ENCODE measurements at regions not wholly inside any gene's neighbourhood (a gene's known extent, or its start where the extent isn't known, plus 50 kb on each side); places are given as distances from the start of the nearest gene placed in this dataset.
A peak's percentile ranks its signal among the peaks of the same experiment; 100 is the strongest.

DNA sequence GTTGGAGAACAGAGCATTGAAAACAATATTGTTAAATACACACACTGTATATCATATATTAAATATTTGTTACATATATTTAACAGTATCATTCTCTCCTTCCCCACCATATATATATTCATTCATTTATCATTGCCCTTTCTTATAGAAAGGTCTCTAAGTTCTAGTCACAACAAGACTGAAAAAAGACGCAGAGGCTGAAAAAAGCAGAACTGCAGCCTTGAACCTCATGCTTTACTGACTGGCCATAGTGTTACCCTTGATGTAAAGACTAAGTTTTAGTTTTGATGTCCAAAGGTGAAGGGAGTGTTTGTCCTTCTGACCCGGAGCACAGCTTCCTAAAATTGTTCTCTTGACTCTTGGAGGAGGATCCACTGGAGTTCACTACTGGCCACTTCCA, 247.9 kb downstream of the PTEN start:
- no peak for DNase-seq
- WGBS, 2 experiments (ENCODE audit: low coverage in 1 of 2, low lambda C conversion rate in 2 of 2, missing lambda C conversion rate in 2 of 2) = 97 to 98% methylated on average over 2 of the region's 2 CpGs
- Histone ChIP-seq H3K4me1 (ENCODE audit: insufficient read depth) (peaks cover 24% of the 10 kb centered on the region), H3K27me3 (replicated peaks; ENCODE audit: insufficient read depth) (no peaks in the 10 kb centered on the region), H3K9me2 (ENCODE audit: insufficient read depth) (no peaks in the 10 kb centered on the region), H3K9me3 (ENCODE audit: low read depth) (no peaks in the 10 kb centered on the region), H3K79me2 (ENCODE audit: insufficient read depth) (no peaks in the 10 kb centered on the region), H3K27ac (no peak overlapping the region), H3K4me3 (no peak overlapping the region), H2AFZ (no peak overlapping the region), H4K20me1 (ENCODE audit: insufficient read depth) (no peaks in the 10 kb centered on the region), H3K4me2 (ENCODE audit: unreplicated experiment) (no peak overlapping the region), H3F3A (ENCODE audit: insufficient read depth) (peaks cover 30% of the 10 kb centered on the region), H3K36me3 (ENCODE audit: low read depth) (no peaks in the 10 kb centered on the region), H3K9ac (no peak overlapping the region)
- in situ Hi-C loops (cut with MboI) = no loop called here
- TF ChIP-seq EZH2phosphoT487 (IDR thresholded peaks at IDR 0.05; ENCODE audit: insufficient read depth, low read depth) (no peak), EZH2 (IDR thresholded peaks at IDR 0.05; ENCODE audit: insufficient read depth, poor library complexity, severe bottlenecking) (no peak)

DNA sequence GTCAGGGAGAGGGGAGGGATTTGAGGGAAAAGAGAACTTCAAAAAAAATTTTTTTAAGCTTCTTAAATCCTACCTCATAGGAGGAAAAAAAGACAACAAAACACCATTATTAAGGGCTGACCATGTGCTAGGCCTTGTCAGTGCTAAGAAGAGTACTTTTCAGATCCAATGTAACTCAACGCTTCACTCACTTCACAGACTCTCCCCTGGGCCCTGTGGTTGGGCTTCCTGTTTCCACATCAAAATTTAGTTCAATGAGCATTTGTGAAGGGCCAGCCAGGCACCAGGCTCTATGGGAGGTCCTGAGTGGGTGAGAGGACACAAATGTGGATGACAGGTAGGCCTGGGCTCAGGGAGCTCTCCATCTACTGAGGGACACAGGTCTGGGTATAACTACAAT, 249.8 kb downstream of the PTEN start:
- peaks cover 41% of the 10 kb centered on the region for H3K4me1 ChIP-seq (ENCODE audit: insufficient read depth)
- H3K27ac ChIP-seq = no peak overlapping the region
- no peak overlapping the region for H3K9ac ChIP-seq
- no peaks in the 10 kb centered on the region for H3K27me3 ChIP-seq (replicated peaks; ENCODE audit: insufficient read depth)
- H3K9me3 ChIP-seq (ENCODE audit: low read depth) = no peaks in the 10 kb centered on the region
- peaks cover 48% of the 10 kb centered on the region for H3F3A ChIP-seq (ENCODE audit: insufficient read depth)
- no peaks in the 10 kb centered on the region for H3K79me2 ChIP-seq (ENCODE audit: insufficient read depth)
- DNase-seq = no peak
- no peaks in the 10 kb centered on the region for H4K20me1 ChIP-seq (ENCODE audit: insufficient read depth)
- WGBS, 2 experiments (ENCODE audit: low coverage in 1 of 2, low lambda C conversion rate in 2 of 2, missing lambda C conversion rate in 2 of 2) = 97 to 100% methylated on average over 1 of the region's 1 CpG
- H3K36me3 ChIP-seq (ENCODE audit: low read depth) = no peaks in the 10 kb centered on the region
- no peak overlapping the region for H3K4me3 ChIP-seq
- H2AFZ ChIP-seq = no peak overlapping the region
- TF ChIP-seq EZH2phosphoT487 (IDR thresholded peaks at IDR 0.05; ENCODE audit: insufficient read depth, low read depth) (no peak), EZH2 (IDR thresholded peaks at IDR 0.05; ENCODE audit: insufficient read depth, poor library complexity, severe bottlenecking) (no peak)
- in situ Hi-C loops (cut with MboI) = no loop called here
- no peaks in the 10 kb centered on the region for H3K9me2 ChIP-seq (ENCODE audit: insufficient read depth)
- no peak overlapping the region for H3K4me2 ChIP-seq (ENCODE audit: unreplicated experiment)

- H3K9ac ChIP-seq = no peak overlapping the region
- 71 to 76% methylated on average over 2 of the region's 2 CpGs for WGBS, 2 experiments (ENCODE audit: low coverage in 1 of 2, low lambda C conversion rate in 2 of 2, missing lambda C conversion rate in 2 of 2)
- H4K20me1 ChIP-seq (ENCODE audit: insufficient read depth) = no peaks in the 10 kb centered on the region
- H3K4me1 ChIP-seq (ENCODE audit: insufficient read depth) = peaks cover 41% of the 10 kb centered on the region
- in situ Hi-C loops (cut with MboI) = no loop called here
- no peaks in the 10 kb centered on the region for H3K36me3 ChIP-seq (ENCODE audit: low read depth)
- H3K9me2 ChIP-seq (ENCODE audit: insufficient read depth) = no peaks in the 10 kb centered on the region
- H3K4me3 ChIP-seq = no peak overlapping the region
- peaks cover 48% of the 10 kb centered on the region for H3F3A ChIP-seq (ENCODE audit: insufficient read depth)
- no peaks in the 10 kb centered on the region for H3K79me2 ChIP-seq (ENCODE audit: insufficient read depth)
- no peak overlapping the region for H2AFZ ChIP-seq
- no peak overlapping the region for H3K4me2 ChIP-seq (ENCODE audit: unreplicated experiment)
- H3K9me3 ChIP-seq (ENCODE audit: low read depth) = no peaks in the 10 kb centered on the region
- H3K27ac ChIP-seq = no peak overlapping the region
- no peak for TF ChIP-seq EZH2phosphoT487 (IDR thresholded peaks at IDR 0.05; ENCODE audit: insufficient read depth, low read depth)
- no peak for TF ChIP-seq EZH2 (IDR thresholded peaks at IDR 0.05; ENCODE audit: insufficient read depth, poor library complexity, severe bottlenecking)
- DNase-seq = peak; percentile 29
- H3K27me3 ChIP-seq (replicated peaks; ENCODE audit: insufficient read depth) = no peaks in the 10 kb centered on the region
These were observed 250.3 kb downstream of the PTEN start for GRCh38 chr10:88113657-88114272.

GRCh38 chr10:88114368-88114767, 250.9 kb downstream of the PTEN start:
- no peak overlapping the region for H3K9ac ChIP-seq
- no peaks in the 10 kb centered on the region for H3K36me3 ChIP-seq (ENCODE audit: low read depth)
- no peak overlapping the region for H2AFZ ChIP-seq
- no peaks in the 10 kb centered on the region for H3K9me2 ChIP-seq (ENCODE audit: insufficient read depth)
- H3K9me3 ChIP-seq (ENCODE audit: low read depth) = no peaks in the 10 kb centered on the region
- no peak for TF ChIP-seq EZH2phosphoT487 (IDR thresholded peaks at IDR 0.05; ENCODE audit: insufficient read depth, low read depth)
- TF ChIP-seq EZH2 (IDR thresholded peaks at IDR 0.05; ENCODE audit: insufficient read depth, poor library complexity, severe bottlenecking) = no peak
- H3K27ac ChIP-seq = no peak overlapping the region
- no peak overlapping the region for H3K4me2 ChIP-seq (ENCODE audit: unreplicated experiment)
- in situ Hi-C loops (cut with MboI) = no loop called here
- 84 to 91% methylated on average over 7 of the region's 7 CpGs for WGBS, 2 experiments (ENCODE audit: low coverage in 1 of 2, low lambda C conversion rate in 2 of 2, missing lambda C conversion rate in 2 of 2)
- no peaks in the 10 kb centered on the region for H3K27me3 ChIP-seq (replicated peaks; ENCODE audit: insufficient read depth)
- no peak overlapping the region for H3K4me3 ChIP-seq
- peaks cover 48% of the 10 kb centered on the region for H3F3A ChIP-seq (ENCODE audit: insufficient read depth)
- H3K4me1 ChIP-seq (ENCODE audit: insufficient read depth) = peaks cover 41% of the 10 kb centered on the region
- H4K20me1 ChIP-seq (ENCODE audit: insufficient read depth) = no peaks in the 10 kb centered on the region
- peak; percentile 35 for DNase-seq
- H3K79me2 ChIP-seq (ENCODE audit: insufficient read depth) = no peaks in the 10 kb centered on the region

DNA sequence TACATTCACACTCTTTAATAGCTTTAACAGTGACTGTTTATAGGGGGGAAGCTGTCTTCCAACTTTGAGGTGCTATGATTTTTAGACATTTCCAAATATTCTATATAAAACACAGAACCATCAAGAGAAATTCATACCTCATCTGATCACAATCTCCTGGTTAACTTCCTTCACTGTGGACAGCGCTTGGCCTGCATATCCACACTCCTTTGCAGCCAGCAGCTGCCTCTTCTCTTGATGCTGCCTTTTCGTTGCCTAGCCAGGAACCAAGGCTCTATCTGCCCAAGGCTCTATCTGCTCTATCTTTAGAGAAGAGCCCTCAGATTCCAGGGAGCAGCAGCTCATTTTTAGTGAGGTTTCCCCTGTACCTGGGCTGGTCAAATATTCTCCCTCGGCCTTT, 252.0 kb downstream of the PTEN start:
- TF ChIP-seq EZH2 (IDR thresholded peaks at IDR 0.05; ENCODE audit: insufficient read depth, poor library complexity, severe bottlenecking) (no peak), EZH2phosphoT487 (IDR thresholded peaks at IDR 0.05; ENCODE audit: insufficient read depth, low read depth) (no peak)
- in situ Hi-C loops (cut with MboI) = no loop called here
- WGBS, 2 experiments (ENCODE audit: low coverage in 1 of 2, low lambda C conversion rate in 2 of 2, missing lambda C conversion rate in 2 of 2) = 92 to 98% methylated on average over 3 of the region's 3 CpGs
- DNase-seq = peak; percentile 18
- H3K4me3 ChIP-seq = no peak overlapping the region
- H3K4me2 ChIP-seq (ENCODE audit: unreplicated experiment) = peak overlapping the region; percentile 62
- no peak overlapping the region for H3K9ac ChIP-seq
- no peaks in the 10 kb centered on the region for H3K9me2 ChIP-seq (ENCODE audit: insufficient read depth)
- no peaks in the 10 kb centered on the region for H3K9me3 ChIP-seq (ENCODE audit: low read depth)
- H3K27ac ChIP-seq = peak overlapping the region; percentile 81
- H3F3A ChIP-seq (ENCODE audit: insufficient read depth) = peaks cover 40% of the 10 kb centered on the region
- peaks cover 36% of the 10 kb centered on the region for H3K4me1 ChIP-seq (ENCODE audit: insufficient read depth)
- H4K20me1 ChIP-seq (ENCODE audit: insufficient read depth) = no peaks in the 10 kb centered on the region
- H3K36me3 ChIP-seq (ENCODE audit: low read depth) = no peaks in the 10 kb centered on the region
- H3K79me2 ChIP-seq (ENCODE audit: insufficient read depth) = no peaks in the 10 kb centered on the region
- H2AFZ ChIP-seq = no peak overlapping the region
- H3K27me3 ChIP-seq (replicated peaks; ENCODE audit: insufficient read depth) = no peaks in the 10 kb centered on the region
